ENCODE measurements at regions not wholly inside any gene's neighbourhood (a gene's known extent, or its start where the extent isn't known, plus 50 kb on each side); places are given as distances from the start of the nearest gene placed in this dataset.

- TF ChIP-seq AKNA (CRISPR knock-in tag; IDR thresholded peaks at IDR 0.05; ENCODE audit: borderline replicate concordance) (no peak), ZNF572 (CRISPR knock-in tag; IDR thresholded peaks at IDR 0.05) (no peak), USF2 (IDR thresholded peaks at IDR 0.05; ENCODE audit: low read depth, low read length) (no peak), USF2 (CRISPR knock-in tag; IDR thresholded peaks at IDR 0.05; ENCODE audit: borderline replicate concordance) (no peak), ZNF512 (CRISPR knock-in tag; IDR thresholded peaks at IDR 0.05) (no peak), ZSCAN25 (CRISPR knock-in tag; IDR thresholded peaks at IDR 0.05) (peak; percentile 57; the same call in 1 of the 2 replicates), ZNF160 (CRISPR knock-in tag; IDR thresholded peaks at IDR 0.05) (peak; percentile 74; the same call in 1 of the 2 replicates), ZNF704 (CRISPR knock-in tag; IDR thresholded peaks at IDR 0.05; ENCODE audit: borderline replicate concordance) (no peak), HOMEZ (CRISPR knock-in tag; IDR thresholded peaks at IDR 0.05; ENCODE audit: low read depth) (no peak)
Measured at GRCh38 chr13:64075543-64076271, 2660.1 kb upstream of the PCDH20 start (continued).
